GM21619 (cell line): ENCODE measurements at regions not wholly inside any gene's neighbourhood (a gene's known extent, or its start where the extent isn't known, plus 50 kb on each side); places are given as distances from the start of the nearest gene placed in this dataset.
"Not testable (repeated sequence)": the region's sequence is repeated elsewhere in the genome, so short reads cannot be mapped to it uniquely, and the experiment has no call there.

ENCODE experiments used
- ATAC-seq: cut with Tn5 transposase; IDR thresholded peaks from one replicate; pipeline ENCODE4 v1.9.1; 2021; ENCODE audit not compliant: unreplicated experiment

- no peak for ATAC-seq
These were observed 119.2 kb upstream of the TMEM45B start for GRCh38 chr11:129696309-129696989.

DNA sequence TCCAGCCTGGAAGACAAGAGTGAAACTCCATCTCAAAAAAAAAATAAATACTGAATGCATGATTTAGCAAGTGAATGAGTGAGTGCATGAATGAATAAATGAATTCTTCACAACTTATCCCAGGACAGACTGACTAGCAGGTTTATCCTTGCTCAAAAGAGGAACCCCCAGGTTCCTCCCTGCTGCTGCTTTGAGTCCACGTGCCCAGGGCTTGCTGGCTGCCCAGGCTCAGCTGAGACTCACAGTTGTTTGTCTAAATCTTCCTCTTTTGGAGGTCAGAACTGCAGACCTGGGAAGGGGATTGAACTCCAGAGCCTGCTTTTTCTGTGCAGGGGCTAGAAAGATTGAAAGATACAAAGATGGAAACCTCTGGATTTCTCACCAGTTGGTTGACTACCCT is 117.4 kb upstream of the TMEM45B start:
- ATAC-seq, result no peak

GRCh38 chr11:129699711-129700304 is 115.8 kb upstream of the TMEM45B start:
- no peak for ATAC-seq

DNA sequence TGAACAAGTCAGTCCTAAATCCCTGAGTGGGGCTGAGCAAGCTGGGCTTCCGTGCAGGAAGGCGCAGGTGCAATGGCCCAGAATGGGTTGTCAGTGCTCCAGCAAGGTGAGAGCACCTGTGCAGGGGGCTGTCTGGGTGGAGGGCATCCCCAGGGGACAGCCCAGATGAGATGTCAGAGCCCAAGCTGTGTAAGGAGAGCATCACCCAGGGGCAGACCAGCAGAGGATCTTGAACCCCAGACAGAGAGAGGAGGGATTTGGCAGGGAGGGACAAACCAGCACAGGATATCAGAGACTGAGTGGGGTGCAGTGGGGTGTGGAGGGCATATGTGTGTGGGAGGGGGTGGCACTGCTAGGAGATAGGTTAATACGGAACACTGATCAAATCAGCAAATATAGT is 114.9 kb upstream of the TMEM45B start:
- ATAC-seq, result no peak

DNA sequence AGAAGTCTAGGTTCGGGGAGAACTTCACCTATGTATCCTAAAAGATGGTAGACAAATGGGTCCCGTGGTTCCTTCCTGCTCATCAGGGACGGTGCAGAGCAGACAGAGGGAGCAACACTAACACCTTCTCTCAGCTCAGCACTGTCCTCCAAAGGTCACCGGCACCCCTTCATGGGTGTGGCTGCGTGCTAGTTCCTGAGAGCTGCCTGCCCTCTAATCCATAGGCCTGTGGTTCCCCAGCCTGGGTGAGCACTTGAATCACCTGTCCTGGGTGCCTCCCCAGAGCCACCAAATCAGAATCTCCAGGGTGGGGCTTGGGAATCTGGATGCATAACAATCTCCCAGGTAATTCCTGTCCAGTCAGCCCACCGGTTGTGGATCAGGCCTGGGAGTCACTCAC is 113.9 kb upstream of the TMEM45B start:
- ATAC-seq, result no peak

DNA sequence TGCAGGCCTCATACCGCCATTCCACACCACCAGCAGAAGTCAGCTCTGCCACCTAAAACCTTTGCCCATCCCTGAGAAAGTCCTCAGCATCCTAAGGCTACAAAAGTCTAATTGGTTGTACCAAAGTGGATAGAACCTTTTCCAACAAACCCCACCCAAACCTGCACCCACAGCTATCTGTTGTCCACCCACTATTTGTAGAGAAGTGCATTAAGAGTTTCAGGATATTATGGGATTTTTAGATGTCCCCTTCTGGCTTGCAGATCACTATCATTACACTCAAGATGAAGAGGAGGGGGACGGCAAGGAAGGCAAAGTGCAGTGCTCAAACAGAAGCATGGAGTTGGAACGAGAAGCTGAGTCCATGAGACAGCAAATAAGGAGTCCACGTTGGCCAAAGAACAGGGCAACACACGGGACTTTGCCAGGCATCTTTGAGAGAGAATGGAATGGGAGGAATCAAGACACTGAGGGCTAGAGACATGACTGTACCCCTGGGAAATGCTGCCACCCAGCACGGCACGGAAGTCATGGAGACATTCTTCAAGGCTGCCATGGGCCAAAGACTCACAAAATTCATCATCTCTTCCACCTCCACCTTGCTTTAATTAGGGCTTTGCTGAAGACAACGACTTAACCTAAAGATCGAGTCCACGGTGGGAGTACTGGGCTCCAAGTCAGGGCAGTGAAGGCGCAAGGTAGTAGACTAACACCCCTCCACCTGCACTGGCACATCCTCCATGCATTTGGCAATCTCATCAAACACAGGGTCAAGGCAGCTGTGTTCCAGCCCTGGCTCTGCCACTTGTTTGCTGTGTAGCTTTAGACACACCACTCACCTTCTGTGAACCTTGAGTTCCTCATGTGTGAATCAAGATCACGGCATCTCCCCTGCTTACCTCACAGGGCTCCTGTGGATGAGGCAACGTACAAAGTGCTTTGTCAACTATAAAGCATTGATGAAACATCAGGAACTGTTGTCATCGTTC is 112.9 kb upstream of the TMEM45B start:
- no peak for ATAC-seq

- no peak for ATAC-seq
These were observed 111.8 kb upstream of the TMEM45B start for GRCh38 chr11:129703846-129704245.

DNA sequence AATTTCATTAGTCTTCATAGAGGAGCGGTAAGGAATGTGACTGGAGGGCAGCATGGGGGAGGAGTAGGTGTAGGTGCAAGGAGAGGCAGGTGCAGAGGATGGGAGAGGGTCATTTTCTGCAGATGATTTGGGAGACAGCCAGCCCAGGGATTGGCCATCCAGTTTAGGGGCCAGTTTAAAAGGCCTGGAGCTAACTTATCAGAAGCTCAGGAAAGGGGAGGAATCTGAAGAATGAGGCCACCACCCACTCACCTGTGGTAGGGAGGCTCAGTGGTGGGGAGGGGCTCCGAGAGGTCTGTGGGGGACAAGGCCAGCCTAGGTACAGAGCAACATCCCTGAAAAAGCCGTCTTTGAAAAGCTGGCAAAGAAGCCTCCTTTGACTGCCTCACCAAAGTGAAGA is 110.8 kb upstream of the TMEM45B start:
- ATAC-seq, result no peak

GRCh38 chr11:129705341-129705740 is 110.3 kb upstream of the TMEM45B start:
- ATAC-seq, result no peak

DNA sequence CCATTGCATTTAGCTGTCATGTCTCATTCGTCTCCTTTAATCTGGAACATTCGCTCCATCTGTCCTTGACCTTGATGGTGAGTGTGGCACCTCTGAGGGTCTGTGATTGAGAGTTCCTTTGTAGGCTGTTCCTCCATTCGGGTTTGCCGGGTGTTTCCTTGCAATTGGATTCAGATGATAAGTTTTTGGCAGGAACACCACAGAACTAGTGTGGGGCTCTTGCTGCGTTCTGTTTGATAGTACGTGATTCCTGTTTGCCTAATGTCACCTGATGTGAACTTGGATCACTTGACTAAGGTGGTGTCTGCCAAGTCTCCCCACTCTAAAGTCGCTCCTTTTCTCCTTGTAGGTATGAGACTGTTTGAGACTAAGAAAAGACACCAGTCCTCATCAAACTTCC is 109.7 kb upstream of the TMEM45B start:
- ATAC-seq, result no peak

GRCh38 chr11:129709801-129710398 is 105.7 kb upstream of the TMEM45B start:
- ATAC-seq, result no peak

DNA sequence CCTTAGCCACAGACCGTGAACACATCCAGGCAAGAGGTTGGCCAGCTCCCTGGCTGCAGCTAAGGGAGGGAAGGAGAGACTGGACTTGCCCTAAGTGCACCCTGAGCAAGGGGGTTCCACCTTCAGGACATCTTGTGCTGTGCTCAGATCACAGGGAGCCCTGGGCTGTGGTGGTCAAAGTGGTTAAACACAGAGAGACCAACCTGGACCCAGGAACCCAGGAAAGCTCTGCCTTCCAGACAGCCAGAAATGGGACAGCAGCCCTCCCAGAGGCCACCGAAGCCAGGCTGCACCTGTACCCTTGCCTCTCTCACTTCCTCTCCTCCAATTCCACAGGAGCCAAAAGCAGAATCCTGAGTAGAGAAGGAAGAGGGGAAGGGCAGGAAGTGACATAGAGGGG is 105.2 kb upstream of the TMEM45B start:
- ATAC-seq, result no peak

DNA sequence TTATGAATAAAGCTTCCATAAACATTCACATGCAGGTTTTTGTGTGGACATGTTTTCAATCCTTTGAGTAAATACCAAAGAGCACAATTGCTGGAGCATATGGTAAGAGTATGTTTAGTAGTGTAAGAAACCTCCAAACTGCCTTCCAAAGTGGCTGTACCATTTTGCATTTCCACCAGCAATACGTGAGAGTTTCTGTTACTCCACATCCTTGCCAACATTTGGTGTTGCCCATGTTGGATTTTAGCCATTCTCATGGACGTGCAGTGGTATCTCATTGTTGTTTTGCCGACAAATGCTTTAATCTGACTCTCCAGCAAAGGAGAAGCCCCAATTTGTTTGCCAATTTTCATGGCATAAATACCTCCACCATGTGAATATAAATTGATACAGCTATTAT is 103.9 kb upstream of the TMEM45B start:
- no peak for ATAC-seq

DNA sequence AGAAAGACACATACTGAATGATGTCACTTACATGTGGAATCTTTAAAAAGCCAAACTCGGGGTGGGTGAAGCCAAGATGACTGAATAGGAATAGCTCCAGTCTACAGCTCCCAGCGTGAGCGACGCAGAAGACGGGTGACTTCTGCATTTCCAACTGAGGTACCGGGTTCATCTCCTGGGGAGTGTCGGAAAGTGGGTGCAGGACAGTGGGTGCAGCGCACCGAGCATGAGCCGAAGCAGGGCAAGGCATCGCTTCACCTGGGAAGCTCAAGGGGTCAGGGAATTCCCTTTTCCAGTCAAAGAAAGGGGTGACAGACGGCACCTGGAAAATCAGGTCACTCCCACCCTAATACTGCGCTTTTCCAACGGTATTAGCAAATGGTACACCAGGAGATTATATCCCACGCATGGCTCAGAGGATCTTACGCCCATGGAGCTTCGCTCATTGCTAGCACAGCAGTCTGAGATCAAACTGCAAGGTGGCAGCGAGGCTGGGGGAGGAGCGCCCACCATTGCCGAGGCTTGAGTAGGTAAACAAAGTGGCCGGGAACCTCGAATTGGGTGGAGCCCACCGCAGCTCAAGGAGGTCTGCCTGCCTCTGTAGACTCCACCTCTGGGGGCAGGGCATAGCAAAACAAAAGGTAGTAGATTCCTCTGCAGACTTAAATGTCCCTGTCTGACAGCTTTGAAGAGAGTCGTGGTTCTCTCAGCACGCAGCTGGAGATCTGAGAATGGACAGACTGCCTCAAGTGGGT is 103.0 kb upstream of the TMEM45B start:
- not testable (repeated sequence) for ATAC-seq

DNA sequence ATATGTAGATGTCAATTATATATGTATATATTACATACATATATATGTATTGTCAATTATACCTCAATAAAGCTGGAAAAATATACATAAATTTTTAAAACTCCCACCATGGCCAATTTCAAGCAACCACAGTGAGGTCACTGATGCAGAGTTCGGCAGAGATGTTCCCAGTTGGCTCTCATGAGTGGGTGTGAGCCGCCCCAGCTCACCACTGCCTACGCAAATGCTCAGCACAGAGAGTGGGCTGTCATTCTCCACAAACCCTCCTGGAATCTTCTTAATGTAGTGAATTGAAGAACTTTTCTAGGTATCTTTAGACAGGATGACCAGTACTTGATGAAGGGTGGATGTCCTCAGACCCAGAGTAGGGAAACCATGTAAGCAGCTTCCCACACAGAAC is 96.6 kb upstream of the TMEM45B start:
- no peak for ATAC-seq

GRCh38 chr11:129720156-129720555 is 95.5 kb upstream of the TMEM45B start:
- no peak for ATAC-seq

DNA sequence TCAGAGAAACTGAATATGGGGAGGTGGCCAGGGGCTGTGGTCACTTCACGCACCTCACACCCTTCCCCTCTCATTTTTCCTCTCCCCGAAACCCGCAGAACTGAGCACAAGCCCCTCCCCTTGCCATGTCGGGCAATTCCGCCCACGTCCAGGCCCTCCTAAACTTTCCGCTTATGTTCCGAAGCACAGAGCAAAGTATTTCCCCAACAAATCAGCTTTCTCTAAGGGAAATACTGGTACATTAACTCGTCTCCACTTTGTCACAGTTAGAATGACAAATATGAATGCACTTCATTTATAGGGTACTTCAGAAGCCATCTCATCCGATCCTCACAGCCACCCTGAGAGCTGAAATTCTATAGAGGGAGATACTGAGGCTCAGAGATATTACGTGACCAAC is 94.7 kb upstream of the TMEM45B start:
- no peak for ATAC-seq

- no peak for ATAC-seq
These were observed 94.0 kb upstream of the TMEM45B start for GRCh38 chr11:129721685-129722084.

- no peak for ATAC-seq
These were observed 93.1 kb upstream of the TMEM45B start for GRCh38 chr11:129722529-129722928.

DNA sequence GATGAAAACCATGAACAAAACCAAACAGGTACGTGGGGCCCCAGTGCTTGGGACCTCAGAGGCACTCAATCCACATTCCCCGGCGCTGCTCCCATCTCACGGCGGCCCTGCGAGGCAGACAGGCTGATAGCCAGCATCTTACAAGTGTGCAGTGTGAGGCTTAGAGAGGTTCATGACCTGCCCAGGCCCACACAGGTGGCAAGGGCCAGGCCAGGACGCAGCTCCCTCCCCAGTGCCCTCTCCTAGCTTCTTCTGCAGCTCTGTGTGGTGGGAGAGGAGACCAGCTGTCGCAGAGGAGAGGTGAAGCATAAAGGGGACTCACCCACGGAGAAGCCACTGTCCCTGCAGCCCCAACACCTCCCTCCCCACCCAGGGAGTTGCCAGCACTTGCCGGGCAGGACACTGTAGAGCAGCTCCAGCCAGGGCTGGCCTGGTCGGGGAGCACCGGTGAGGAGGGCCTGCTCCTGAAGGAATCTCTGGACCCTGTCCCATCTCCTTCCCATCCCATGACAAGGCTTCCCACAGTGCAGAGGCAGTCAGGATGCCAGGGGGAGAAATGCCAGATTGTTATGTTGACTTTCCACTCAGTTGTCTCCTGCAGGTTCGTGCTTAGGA is 92.4 kb upstream of the TMEM45B start:
- no peak for ATAC-seq
